A549 (cell line): ENCODE measurements at regions not wholly inside any gene's neighbourhood (a gene's known extent, or its start where the extent isn't known, plus 50 kb on each side); places are given as distances from the start of the nearest gene placed in this dataset.
A peak's percentile ranks its signal among the peaks of the same experiment; 100 is the strongest.

Experiments used
- ATAC-seq, 2 experiments: fragments of 200-7000 bp in 1 of 2; fragments of >200 bp in 1 of 2; cut with Nextera tagmentation in 1 of 2; cut with Tn5 transposase in 1 of 2; 3 replicates each; pipeline versions ENCODE4 v1.8.0 to v1.9.1; 2018 to 2020; ENCODE audit warnings: mild to moderate bottlenecking in 1 of 2, moderate library complexity in 1 of 2
- CTCF ChIA-PET: fragments of 300-600 bp; sonication (Branson Sonifier 250); formaldehyde crosslinking; extraction: SDS; loops from one replicate; lab custom pipeline; 2021; ENCODE audit warnings: antibody characterized with exemption, inconsistent platforms; lab: Yijun Ruan, JAX
- POLR2A ChIA-PET: fragments of 350-600 bp; formaldehyde crosslinking; extraction: SDS; loops from one replicate; lab custom pipeline; 2021; ENCODE audit warnings: antibody characterized with exemption, inconsistent platforms; lab: Yijun Ruan, JAX
- DNase-seq, 2 experiments: peaks; one replicate each; pipeline versions ENCODE4 v3.0.0 to v3.0.0-alpha.2; 2011 to 2016; ENCODE audit warnings: low read depth in 1 of 2, low spot score in 1 of 2
- FAIRE-seq: peaks from 2 replicates; lab custom pipeline; 2011; peaks lifted over from hg19 to GRCh38; lab: Jason Lieb, UNC
- H3K27ac ChIP-seq, 2 experiments: fragments of >200 bp; sonication (Bioruptor Twin); formaldehyde crosslinking; 3 replicates each; pipeline ENCODE4 v1.5.1; 2016 to 2017
- H3K4me1 ChIP-seq: fragments of >200 bp; sonication (Bioruptor Twin); formaldehyde crosslinking; 3 replicates; pipeline ENCODE4 v1.6.1; 2016
- H3K4me2 ChIP-seq: fragments of >200 bp; sonication (Bioruptor Twin); formaldehyde crosslinking; 3 replicates; pipeline ENCODE4 v1.6.1; 2016
- H3K4me3 ChIP-seq: fragments of >200 bp; sonication (Bioruptor Twin); formaldehyde crosslinking; 3 replicates; pipeline ENCODE4 v1.5.1; 2016
- H3K9me3 ChIP-seq: fragments of >200 bp; sonication (Bioruptor Twin); formaldehyde crosslinking; 3 replicates; pipeline ENCODE4 v1.6.1; 2016
- BCL3 ChIP-seq: fragments of >200 bp; sonication (Bioruptor Twin); formaldehyde crosslinking; IDR thresholded peaks from 3 replicates; pipeline ENCODE4 v1.6.1; 2016
- CEBPB ChIP-seq, 2 experiments: fragments of >200 bp in 1 of 2; sonication (Bioruptor Twin) in 1 of 2; formaldehyde crosslinking in 1 of 2; IDR thresholded peaks; 2 replicates each; pipeline ENCODE4 v1.6.1; 2012 to 2016
- CHD2 ChIP-seq: fragments of 150-350 bp; IDR thresholded peaks from 2 replicates; pipeline ENCODE4 v1.6.1; 2014; ENCODE audit warnings: low read length; ENCODE audit not compliant: partially characterized antibody
- CTCF ChIP-seq: fragments of >200 bp; sonication (Bioruptor Twin); formaldehyde crosslinking; IDR thresholded peaks from 3 replicates; pipeline ENCODE4 v1.5.1; 2016
- ELK1 ChIP-seq: fragments of 150-350 bp; IDR thresholded peaks from 2 replicates; pipeline ENCODE4 v1.6.1; 2014; ENCODE audit warnings: low read depth, mild to moderate bottlenecking, low read length
- HOXA7 ChIP-seq: fragments of 250-450 bp; sonication (Bioruptor Pico); IDR thresholded peaks from 2 replicates; pipeline ENCODE4 v1.5.0; 2020; ENCODE audit warnings: mild to moderate bottlenecking, moderate library complexity
- HOXB5 ChIP-seq: fragments of 250-450 bp; sonication (Bioruptor Pico); IDR thresholded peaks from 2 replicates; pipeline ENCODE4 v1.5.0; 2020; ENCODE audit warnings: mild to moderate bottlenecking, moderate library complexity
- JUNB ChIP-seq: fragments of >200 bp; sonication (Bioruptor Twin); formaldehyde crosslinking; IDR thresholded peaks from 2 replicates; pipeline ENCODE4 v1.6.1; 2016
- KDM1A ChIP-seq: fragments of 200-600 bp; sonication (generic); IDR thresholded peaks from 2 replicates; pipeline ENCODE4 v1.6.1; 2016; ENCODE audit warnings: low read depth, mild to moderate bottlenecking
- MAZ ChIP-seq: fragments of 150-350 bp; IDR thresholded peaks from 2 replicates; pipeline ENCODE4 v1.6.1; 2014; ENCODE audit warnings: antibody characterized with exemption, low read depth, low read length, borderline replicate concordance
- NR3C1 ChIP-seq: fragments of >200 bp; sonication (Bioruptor Twin); formaldehyde crosslinking; IDR thresholded peaks from 3 replicates; pipeline ENCODE4 v1.6.1; 2017
- POLR2A ChIP-seq: IDR thresholded peaks from 2 replicates; pipeline ENCODE4 v1.6.1; 2012; ENCODE audit warnings: mild to moderate bottlenecking, low read length
- SMC3 ChIP-seq: fragments of >200 bp; sonication (Bioruptor Twin); formaldehyde crosslinking; IDR thresholded peaks from 3 replicates; pipeline ENCODE4 v1.6.1; 2018; ENCODE audit warnings: inconsistent platforms
- USF2 ChIP-seq: fragments of 450-650 bp; IDR thresholded peaks from 2 replicates; pipeline ENCODE4 v1.6.1; 2014; ENCODE audit warnings: antibody characterized with exemption
- ZFP36 ChIP-seq: fragments of 450-650 bp; IDR thresholded peaks from 2 replicates; pipeline ENCODE4 v1.6.1; 2014; ENCODE audit warnings: borderline replicate concordance; ENCODE audit not compliant: partially characterized antibody
- WGBS: methylation state at CpG from one replicate; pipeline ENCODE4 v1.1.6; 2017; ENCODE audit errors: missing lambda C conversion rate; 5-methylcytosine and 5-hydroxymethylcytosine counted together

GRCh38 chr17:16880843-16881230 lies 91.1 kb downstream of the TNFRSF13B start (continued):
- TF ChIP-seq CTCF = no peak

GRCh38 chr17:16880121-16880842 lies 91.6 kb downstream of the TNFRSF13B start:
- TF ChIP-seq HOXA7 (CRISPR knock-in tag) = no peak
- no peak for TF ChIP-seq POLR2A
- Histone ChIP-seq H3K4me1 (no peaks in the 10 kb centered on the region), H3K9me3 (peaks cover 7% of the 10 kb centered on the region; the same call in 1 of the 3 replicates), H3K4me2 (no peak overlapping the region), H3K27ac (no peak overlapping the region), H3K4me3 (no peak overlapping the region)
- WGBS = 74% methylated on average over 16 of the region's 16 CpGs
- DNase-seq (no peak), ATAC-seq (peak; percentile 33 to 62; a peak in 4 of 6 replicates), FAIRE-seq (no peak)
- CTCF ChIA-PET = interaction anchor here (1.0 kb wide), 1 partner anchor 110 kb away, joined by 3 read pairs; no protein-coding TSS in a partner anchor
- POLR2A ChIA-PET = no interaction called here

GRCh38 chr17:16879686-16880085 lies 92.2 kb downstream of the TNFRSF13B start:
- Histone ChIP-seq H3K4me2 (no peak overlapping the region), H3K4me3 (no peak overlapping the region), H3K27ac (no peak overlapping the region), H3K9me3 (peaks cover 7% of the 10 kb centered on the region; the same call in 1 of the 3 replicates)
- POLR2A ChIA-PET = no interaction called here
- 78% methylated on average over 15 of the region's 15 CpGs for WGBS
- TF ChIP-seq POLR2A (no peak), CEBPB (IDR thresholded peaks at IDR 0.05) (no peak), CHD2 (no peak), SMC3 (no peak), MAZ (no peak), HOXA7 (CRISPR knock-in tag) (no peak), BCL3 (no peak), NR3C1 (no peak), JUNB (no peak), ZFP36 (no peak)
- TF ChIP-seq, all 56 proteins: peak for 0
- H3K4me1 ChIP-seq = no peaks in the 10 kb centered on the region
- no peak for FAIRE-seq
- CTCF ChIA-PET = no interaction called here
- no peak for DNase-seq
- no peak for ATAC-seq

GRCh38 chr17:16878606-16879005 lies 93.3 kb downstream of the TNFRSF13B start:
- POLR2A ChIA-PET = no interaction called here
- H3K4me3 ChIP-seq = no peak overlapping the region
- H3K4me2 ChIP-seq = no peak overlapping the region
- FAIRE-seq = no peak
- ATAC-seq = no peak
- DNase-seq = no peak
- CTCF ChIA-PET = interaction anchor here (0.6 to 0.9 kb wide), 2 partner anchors 10 to 29 kb away, joined by 3 to 6 read pairs; no protein-coding TSS in a partner anchor
- no peak overlapping the region for H3K27ac ChIP-seq
- no peak for TF ChIP-seq MAZ
- TF ChIP-seq HOXB5 (CRISPR knock-in tag) = no peak
- no peak for TF ChIP-seq ZFP36
- TF ChIP-seq KDM1A = no peak
- no peak for TF ChIP-seq USF2
- no peak for TF ChIP-seq CHD2
- no peak for TF ChIP-seq ELK1
- 64% methylated on average over 10 of the region's 10 CpGs for whole genome bisulfite sequencing
- peaks cover 7% of the 10 kb centered on the region; the same call in 1 of the 3 replicates for H3K9me3 ChIP-seq
- H3K4me1 ChIP-seq = no peaks in the 10 kb centered on the region
